Activated CD4-positive, alpha-beta T cell treated with anti-CD3 and anti-CD28 coated beads for 4 hours (primary cell): ENCODE measurements at regions not wholly inside any gene's neighbourhood (a gene's known extent, or its start where the extent isn't known, plus 50 kb on each side); places are given as distances from the start of the nearest gene placed in this dataset.
"Not testable (repeated sequence)": the region's sequence is repeated elsewhere in the genome, so short reads cannot be mapped to it uniquely, and the experiment has no call there.

Experiments
- DNase-seq, 2 donors: peaks; one replicate each; pipeline ENCODE4 v3.0.0-alpha.2; 2020

DNA sequence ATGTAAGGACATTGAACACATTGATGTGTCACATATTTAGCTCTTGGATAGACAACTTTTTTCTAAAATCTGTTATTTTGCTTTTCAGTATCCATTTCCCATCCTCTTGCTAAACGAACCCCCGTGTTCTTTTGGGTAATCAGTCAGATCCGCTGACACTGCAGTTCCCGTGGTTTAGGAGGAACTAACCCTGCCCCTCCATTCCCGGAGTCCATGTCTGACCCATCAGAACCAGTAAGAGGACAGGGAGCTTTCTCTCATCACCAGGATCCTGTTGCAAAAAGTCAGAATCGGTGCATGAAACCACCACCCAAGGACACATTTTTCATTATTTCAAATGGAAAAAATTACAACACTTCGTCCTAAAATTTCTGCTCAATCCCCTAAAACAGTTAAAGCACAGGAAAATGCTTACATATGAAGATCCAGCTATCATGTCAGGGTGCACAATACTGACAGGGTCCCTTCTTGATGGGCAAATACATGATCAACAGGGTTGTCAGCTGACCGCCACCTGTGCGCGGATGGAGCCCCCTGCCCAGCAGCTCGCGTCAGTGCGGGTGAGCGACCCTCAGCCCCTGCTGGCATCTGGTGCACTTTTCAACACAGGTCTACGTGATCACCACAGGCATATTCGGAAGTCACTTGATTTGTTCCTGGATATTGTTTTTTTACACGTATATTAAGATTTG is 276.8 kb downstream of the ADGRD1 start:
- no peak for DNase-seq

DNA sequence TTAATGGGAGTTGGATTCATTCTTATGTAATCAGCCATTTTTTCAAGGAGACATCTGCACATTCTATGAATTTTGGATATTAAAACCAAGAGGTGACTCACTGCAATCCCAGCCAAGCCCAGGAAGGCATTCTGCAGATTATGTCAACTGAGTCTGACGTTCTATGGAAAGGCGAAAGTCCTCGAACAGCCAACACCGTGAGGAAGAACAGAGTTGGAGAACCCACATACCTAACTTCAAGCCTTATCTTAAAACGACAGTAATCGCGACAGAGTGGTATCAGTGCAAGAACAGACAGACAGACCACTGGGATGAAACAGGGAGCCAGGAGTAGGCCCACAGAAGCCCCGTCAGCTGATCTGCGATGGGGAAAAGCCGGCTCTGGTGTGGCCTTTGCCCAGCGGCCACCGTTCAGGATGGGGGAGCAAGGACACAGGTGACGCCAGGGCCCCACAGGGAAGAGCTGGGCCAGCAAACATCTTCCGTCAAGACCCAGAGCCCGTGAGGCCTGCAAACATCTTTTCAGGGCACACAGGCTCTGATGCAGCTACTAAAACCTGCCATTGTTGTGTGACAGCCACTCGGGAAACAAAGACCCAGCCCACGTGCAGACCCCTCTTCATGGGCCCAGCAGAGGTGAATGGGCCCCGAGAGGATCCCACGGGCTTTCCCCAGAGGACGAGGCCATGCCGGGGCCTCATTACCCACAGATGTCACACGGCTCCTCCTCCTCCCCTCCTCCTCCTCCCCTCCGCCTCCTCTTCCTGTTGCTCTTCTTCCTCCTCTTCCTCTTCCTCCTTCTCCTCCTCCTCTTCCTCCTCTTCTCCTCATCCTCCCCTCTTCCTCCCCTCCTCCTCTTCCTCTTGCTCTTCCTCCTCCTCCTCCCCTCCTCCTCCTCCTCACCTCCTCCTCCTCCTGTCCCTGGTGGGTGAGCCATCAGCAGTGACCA is 277.6 kb downstream of the ADGRD1 start:
- no peak for DNase-seq

DNA sequence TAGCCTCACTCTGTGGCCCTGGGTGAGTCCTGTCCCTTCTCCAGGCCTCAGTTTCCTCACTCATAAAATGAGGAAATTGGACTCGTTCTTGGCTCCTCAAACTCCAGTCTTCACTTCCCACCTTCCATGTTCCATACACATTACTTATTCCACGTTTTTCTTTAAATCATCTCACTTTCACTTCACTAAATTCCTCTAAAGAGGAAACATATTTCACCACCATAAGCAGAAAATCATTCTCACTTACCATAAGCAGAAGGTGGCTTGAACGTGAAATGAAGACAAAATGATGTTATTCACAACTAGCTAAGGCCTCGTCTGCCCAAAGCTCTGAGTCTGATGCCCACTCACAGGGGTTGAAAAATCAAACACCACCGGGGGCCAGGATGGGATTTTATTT is 278.3 kb downstream of the ADGRD1 start:
- no peak for DNase-seq

DNA sequence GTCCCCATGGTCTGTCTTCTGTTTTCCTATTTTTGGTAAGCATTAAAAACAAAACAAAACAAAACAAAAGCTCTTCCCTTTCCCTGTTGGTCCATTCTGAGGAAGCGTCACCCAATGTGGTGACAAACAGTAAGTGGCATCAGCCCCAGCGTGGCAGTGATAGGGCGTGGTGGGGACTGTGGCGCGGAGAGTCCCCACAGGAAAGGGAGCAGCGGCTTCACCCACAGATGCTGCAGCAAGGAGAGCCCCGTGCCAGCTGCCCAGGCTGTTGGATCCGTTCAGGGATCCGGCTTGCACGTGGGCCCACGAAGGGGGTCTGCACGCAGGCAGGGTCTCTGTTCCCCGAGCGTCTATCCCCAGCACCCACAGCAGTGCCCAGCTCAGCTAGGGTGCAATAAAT is 279.2 kb downstream of the ADGRD1 start:
- not testable (repeated sequence) for DNase-seq

DNA sequence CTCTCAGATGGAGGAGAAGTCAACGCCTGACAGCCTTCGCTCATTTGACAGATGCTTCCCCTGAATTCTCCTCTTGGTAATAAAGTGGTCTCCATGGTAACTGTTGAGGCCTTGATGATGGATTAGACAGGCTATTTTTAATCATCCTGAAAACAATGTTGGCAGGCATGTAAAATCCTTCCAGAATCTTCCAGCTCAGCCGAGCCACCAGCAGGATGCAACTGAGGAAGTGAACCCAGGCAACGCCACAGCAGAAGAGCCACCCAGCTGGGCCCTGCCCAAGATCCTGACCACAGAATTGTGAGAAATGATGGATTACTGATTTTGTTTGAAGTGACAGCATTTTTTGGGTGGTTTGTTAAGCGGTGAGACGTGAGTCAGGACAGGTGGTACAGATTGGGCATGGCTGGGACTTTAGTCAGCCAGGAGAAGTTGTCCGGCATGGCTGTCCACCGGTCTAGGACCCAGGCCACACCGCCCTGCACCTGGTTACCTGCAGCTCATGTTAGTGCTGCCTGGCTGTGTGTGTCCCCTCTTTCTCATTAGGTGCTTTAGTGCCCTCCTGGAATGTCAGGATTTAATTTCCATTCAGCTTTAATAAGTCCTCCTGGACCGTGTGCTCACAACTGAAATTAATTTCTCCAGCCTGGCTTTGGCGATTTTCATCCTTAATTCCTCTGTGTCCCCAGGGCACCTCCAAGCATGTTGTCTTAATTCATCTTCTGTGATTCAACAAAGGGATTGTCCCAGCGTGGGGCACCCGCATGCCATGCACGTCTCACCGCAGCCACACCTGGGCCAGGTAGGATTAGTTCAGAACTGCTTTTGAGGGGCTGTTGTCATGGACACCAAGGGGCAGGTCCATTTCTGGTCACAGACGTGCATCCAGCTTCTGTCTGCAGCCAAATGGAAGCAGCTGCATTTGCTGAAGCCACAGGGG is 280.4 kb downstream of the ADGRD1 start:
- DNase-seq, result not testable (repeated sequence)

DNA sequence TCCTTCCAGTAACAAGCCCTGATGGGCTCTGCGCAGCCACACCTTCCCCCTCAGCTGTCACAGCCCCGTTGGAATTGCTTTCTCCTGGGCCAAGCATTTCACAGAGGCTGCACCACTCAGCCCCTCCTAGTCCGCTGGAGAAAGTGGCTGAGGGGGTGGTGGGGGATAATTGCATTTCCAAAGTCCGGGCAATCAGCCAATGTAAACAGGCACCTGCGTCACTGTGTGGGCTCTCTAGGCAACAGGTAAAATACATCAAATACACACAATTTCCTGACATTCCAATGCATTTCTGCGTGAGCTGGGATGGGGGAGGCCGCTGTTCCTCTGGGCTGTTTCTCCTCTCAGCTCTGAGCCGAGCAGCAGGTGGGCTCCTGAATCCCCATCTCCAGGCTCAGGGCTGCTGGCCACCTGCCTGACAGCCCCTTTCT is 281.1 kb downstream of the ADGRD1 start:
- not testable (repeated sequence) for DNase-seq

DNA sequence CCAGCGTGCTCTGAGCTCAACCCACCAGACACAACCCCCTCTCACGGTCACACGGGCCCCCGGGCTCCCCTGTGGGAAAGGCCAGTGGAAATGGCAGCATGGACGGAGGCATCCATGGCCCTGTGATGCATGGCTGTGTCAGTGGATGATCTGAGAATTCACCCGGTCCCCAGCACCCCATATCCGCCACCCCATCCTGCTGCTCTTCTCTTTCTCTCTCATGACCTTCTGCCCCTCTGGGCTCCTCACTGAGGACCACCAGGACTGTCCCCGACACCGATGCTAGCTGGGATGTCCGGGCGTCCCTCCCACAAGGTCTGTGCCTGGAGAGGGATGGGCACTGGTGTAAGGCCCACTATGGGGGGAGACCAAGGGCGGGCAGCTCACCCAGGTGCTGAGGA is 282.2 kb downstream of the ADGRD1 start:
- DNase-seq, result no peak

DNA sequence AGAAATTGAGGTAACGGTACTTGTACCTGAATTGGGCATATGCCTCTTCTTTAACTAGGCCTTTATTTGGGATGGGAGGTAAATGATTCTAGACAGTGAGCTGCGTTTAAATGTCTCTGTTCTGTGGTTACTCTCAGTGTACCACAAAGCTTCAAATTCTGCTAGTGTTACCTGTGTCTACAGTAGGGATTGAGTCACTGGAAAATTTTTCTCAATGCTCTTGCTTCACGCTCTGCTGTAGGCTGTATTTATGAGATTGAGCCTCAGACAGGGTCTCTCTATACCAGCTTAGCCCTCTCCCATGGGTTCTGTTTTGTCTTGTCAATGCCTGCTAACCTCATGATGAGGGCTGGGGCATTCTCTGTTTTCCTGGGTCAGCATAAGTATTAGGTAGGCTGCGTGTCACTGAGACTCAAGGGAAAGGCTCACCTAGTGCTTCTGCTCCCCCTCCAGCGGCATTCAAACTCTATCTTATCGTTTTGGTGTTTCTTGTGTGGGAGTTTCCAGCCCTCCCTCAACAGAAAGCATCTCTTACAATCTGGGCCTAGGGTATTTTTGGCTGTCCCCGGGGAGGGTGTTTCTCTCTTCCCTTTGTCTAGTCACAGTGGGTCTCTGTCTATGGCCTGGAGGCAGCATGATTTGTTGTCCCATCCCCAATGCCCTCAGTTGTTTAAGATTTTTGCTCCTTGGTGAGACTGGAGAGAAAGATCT is 285.8 kb downstream of the ADGRD1 start:
- DNase-seq, result no peak

DNA sequence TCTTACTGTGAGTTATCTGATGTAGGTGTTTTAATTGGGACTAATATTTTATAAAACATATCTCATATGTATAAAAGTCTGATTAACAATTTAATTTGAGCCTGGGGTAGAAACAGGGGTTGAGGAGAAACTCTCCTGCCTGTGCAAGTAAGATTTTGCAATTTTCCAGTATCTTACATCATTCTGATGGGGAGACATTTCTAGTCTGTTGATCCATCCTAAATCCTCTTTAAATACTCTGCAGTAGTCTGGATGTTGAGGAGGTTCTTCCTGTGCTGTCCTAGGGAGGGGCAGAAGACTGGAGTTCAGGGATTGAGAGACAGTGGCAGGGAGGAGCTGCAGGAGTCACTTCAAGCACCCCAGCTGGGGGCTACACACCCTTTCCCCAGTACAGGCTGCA is 287.8 kb downstream of the ADGRD1 start:
- no peak for DNase-seq

DNA sequence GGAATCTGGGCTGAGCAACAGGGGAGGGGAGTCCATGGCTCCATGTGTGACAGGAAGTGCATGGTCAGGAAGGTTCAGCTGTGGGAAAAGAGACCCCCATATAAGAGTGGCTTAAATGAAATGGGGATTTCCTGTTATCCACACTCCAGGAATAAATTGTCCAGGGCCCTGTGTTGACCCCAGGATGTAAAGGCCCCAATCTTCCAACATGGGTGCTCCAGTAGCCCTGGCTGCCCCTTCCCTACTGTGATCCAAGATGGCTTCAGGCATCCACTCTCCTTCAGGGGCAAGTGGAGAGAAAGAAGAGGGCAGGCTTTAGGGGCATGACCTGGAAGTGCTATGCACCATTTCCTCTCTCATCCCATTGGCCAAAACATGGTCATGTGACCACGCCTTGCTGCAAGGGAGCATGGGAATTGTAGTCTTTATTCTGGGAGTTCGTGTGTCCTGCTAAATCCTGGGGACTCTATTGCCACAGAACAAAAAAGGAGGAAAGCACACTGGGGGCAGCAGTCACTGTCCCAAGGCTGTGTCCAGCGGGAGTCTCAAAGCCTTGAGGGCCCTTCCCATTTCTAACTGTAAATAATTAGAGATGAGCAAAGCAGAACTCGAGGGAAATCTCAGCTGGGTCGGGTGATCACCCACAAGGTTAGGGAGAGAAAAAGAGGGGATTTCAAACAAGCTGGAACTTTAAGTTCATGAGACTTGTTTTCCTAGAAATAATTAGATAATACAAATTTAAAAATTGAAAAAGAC is 289.2 kb downstream of the ADGRD1 start:
- DNase-seq, result no peak

DNA sequence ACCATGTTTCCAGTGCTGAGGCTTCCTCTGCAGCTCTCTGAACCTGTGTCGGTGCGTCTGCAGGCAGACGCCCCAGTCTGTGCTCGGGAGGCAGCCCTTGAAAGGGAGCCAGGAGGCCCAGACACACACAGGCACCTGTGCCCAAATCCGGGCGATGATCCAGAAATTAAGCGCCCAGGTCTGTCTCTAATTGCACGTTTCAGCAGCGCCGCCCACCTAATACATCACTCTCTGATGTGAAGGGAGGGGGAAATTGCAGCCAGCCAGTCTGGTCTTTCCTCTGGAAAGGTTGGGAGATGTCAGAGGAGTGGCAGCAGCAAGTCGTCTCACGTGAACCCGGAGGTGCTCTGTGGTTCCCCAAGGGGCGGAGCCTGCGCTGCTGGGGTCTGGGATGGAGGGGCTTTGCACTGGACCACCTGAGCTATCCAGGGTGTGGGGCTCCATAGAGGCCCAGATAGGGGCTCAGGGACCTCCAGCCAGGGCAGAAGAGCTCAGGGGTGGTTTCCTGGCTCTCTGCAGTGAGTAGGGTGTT is 290.5 kb downstream of the ADGRD1 start:
- not testable (repeated sequence) for DNase-seq

DNA sequence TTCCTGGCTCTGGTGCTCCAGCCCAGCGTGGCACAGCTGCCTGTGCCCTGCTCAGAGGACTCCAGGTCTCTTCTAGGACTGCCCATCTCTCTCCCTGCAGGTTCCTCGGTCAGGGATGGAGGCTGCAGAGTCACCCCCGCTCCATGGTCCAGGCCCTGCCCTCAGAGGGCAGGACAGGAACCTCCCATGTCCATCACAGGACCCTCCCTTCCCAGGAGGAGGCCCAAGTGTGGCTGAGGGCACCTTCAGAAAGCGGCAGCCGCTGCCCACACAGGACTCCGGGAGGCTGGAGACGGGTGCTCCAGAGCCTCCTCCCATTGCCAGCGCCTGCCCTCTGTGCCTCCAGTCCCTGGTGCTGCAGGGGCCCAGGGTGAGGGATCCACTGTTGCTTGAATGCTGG is 291.5 kb downstream of the ADGRD1 start:
- DNase-seq, result not testable (repeated sequence)

DNA sequence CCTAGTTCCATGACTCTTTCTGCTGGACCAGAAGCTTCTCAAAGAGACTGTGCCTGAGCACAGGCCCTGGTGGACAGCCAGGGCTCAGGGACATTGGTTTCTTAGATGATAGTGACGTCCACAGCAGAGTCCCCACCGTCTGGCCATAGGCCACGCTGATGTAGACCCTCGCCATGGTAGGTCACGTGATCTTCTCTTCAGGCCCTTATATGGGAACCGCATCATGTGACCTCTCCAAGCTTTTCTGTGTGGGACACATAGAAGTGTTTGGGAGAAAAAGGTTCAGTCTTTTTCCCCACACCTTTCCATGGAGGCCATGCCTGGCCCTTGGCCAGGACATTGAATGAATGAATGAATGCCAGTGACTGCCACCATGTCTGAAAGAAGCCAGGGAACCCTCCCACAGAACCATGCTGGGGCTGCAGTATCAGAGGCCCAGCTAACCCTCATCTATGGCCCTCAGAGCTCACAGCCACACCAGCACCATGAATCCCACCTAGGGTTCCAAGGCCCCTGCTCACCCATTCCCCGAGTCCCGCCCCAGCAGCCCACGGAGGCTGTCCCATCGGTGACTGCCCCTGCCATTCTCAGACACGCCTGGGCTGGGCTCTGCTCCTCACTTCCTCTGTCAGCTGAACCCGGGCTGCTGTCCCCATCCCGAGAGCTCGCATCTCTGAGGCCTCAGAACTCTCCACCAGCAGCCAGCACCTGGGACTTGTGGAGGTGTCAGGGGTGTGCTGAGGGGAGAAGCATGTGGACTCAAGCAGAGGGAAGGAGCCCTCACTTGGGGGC is 292.1 kb downstream of the ADGRD1 start:
- no peak for DNase-seq

DNA sequence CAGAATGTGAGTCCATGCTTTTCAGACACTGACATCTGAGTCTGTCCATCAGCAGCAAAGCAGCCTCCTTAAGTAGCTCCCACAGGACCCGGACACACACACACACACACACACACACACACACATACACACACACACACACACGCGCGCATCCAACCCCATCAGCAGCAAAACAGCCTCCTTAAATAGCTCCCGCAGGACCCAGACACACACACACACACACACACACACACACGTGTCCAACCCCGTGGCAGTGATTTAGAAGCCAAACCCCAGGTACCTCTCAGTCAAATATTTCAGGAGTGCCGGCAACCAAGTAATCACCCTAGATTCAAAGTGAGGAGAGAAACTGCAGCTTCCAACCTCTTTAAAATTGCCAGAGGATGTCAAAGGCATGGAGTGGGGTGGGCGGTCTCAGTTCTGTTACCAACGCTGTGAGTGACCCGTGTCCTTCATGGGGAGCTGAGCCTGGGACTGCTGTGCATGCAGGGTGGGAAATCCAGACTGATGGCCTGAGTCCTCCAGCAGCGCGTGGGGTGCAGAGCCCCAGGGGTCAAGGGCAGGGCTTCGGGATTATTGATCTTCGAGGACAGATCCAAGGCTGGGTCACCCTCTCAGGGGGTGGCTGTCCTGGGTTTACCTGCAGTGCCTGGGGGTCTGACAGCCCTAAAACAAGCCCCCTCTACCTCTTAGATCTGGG is 293.5 kb downstream of the ADGRD1 start:
- DNase-seq, result not testable (repeated sequence)

DNA sequence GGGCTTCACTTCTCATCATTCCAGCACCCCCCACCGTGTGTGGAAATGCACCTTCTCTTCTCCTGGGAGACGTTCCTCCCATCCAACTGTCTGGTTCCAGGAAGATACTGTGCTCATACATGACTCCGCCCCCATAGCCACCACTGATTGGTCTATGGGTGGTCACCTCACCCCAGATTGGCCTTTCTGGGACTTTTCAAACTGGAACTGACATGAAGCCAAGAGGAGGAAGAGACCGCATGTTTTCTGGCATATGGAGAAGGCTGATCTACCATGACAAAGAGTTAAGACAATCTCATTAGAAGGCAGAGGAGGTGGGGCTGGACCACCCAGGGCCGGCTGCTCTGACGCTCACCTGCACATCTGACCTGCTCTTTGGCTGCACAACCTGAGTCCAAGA is 294.2 kb downstream of the ADGRD1 start:
- not testable (repeated sequence) for DNase-seq

DNA sequence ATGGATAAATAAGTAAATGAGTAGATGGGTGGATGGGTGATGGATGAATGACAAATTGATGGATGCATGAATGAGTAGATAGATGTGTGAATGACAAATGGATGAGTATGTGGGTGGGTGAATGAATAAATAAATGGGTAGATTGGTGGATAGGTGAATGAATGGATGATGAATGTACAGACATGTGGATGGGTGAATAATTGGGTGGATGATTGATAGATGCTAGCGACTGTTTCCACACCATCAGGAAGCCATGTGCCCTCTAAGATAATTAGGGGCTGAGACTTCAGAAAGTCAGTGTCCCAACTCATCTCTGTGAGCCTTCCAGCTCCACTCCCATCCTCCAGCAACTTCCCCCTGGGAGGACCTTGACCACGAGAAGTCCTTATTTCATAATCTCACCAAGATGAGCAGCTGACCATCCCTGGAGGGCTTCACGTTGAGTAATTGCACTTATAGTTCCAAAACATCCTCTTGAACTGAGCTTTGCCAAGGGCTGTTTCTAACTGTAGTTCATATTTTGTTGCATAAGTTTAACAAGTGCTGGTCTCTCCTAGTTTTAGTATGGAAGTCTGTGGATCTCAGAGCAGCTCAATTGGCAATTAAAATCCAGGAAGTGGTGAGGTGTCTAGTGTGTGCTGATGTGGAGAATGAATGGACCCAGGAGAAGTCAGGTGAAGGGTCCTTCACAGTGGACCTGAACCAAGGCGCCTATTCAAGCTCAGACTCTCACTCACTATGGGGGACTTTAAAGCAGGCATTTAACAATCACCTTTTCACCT is 295.7 kb downstream of the ADGRD1 start:
- DNase-seq, result no peak

DNA sequence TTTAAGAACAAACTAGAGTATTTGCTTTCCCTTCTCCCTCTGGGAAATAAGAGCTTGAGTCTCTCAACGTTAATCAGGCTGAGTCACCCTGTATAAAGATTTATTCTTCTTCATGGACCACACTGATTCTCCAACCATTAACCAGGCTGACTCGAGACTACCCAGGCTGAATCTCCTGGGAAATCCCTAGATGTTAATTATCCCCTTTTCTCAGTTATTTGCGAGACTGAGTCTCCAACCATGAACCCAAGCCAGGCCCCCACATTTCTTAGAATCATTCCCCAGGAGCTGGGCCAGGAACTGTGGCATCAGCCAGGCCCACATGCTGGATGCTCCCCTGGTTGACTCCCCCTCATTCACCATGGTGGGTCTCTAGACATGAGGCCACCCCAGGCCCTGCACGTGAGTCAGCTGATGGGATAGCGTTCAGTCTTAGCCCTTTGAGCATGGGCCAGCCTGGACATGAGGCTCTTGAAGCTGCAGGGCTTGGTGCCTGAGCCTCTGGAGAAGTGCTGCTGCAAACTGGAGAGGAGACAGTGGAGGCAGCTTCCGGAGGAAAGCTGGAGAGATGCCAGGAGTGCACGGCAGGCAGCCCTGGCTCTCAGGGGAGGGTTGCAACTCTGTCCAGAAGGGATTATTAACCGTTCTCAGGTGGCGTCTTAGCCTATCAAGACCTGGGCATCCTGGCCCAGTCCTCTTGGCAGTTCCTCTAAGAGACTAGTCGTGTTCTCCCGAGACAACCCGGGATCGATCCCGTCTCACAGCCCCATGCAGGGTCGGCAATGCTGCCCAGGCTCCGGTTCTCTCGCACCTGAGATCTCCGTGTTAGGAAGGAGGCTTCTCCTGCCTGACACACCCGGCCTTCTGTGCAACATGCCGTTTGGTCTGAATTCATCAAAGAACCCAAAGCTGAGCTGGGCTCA is 296.6 kb downstream of the ADGRD1 start:
- DNase-seq, result no peak

DNA sequence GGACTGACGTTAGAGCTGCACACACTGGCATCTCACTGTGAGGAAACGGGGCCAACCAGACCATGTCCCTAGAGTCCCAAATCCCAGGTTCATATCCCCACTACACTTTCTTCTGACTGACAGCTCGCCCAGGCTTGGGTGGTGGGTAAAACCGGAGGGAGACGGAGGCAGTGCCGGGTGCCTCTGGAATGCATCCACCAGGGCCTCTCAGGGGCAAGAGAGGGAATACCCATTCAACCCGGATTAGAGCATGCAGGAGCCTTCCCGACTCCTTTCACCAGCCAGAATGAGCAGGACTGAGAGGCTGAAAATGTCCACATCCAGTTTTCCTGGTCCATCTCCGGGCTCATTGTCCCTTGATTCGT is 297.2 kb downstream of the ADGRD1 start:
- no peak for DNase-seq
